Progenitor cell of endocrine pancreas (in vitro differentiated cells): ENCODE measurements at regions not wholly inside any gene's neighbourhood (a gene's known extent, or its start where the extent isn't known, plus 50 kb on each side); places are given as distances from the start of the nearest gene placed in this dataset.
A peak's percentile ranks its signal among the peaks of the same experiment; 100 is the strongest.

Source experiments
- DNase-seq: peaks from one replicate; pipeline ENCODE4 v3.0.0; 2021; ENCODE audit warnings: low spot score; ENCODE audit not compliant: unreplicated experiment
- H3K27ac Mint-ChIP-seq: 2 replicates; pipeline ENCODE4 v1.8.0; 2021; ENCODE audit warnings: mild to moderate bottlenecking, moderate library complexity, mixed read lengths
- H3K27me3 Mint-ChIP-seq: 2 replicates; pipeline ENCODE4 v1.8.0; 2021; ENCODE audit warnings: mixed read lengths
- H3K36me3 Mint-ChIP-seq: 2 replicates; pipeline ENCODE4 v1.8.0; 2022; ENCODE audit warnings: mixed read lengths; ENCODE audit not compliant: insufficient read depth
- H3K4me1 Mint-ChIP-seq: 2 replicates; pipeline ENCODE4 v1.8.0; 2021; ENCODE audit warnings: low read depth, mixed read lengths
- H3K4me3 Mint-ChIP-seq: 2 replicates; pipeline ENCODE4 v1.8.0; 2021; ENCODE audit warnings: low read depth, mild to moderate bottlenecking, moderate library complexity, mixed read lengths
- H3K9me3 Mint-ChIP-seq: 2 replicates; pipeline ENCODE4 v1.8.0; 2021; ENCODE audit warnings: low read depth, mixed read lengths
- TF ChIP-seq, protein P1 (sequence below): fragments of 200-600 bp; sonication (generic); IDR thresholded peaks from one replicate; pipeline ENCODE4 v1.5.0; 2021; ENCODE audit warnings: antibody characterized with exemption, mild to moderate bottlenecking; ENCODE audit not compliant: unreplicated experiment

GRCh38 chr5:28725001-28725400 is 1686.6 kb upstream of the CDH9 start:
- Mint-ChIP-seq H3K4me1 (peaks cover 2% of the 10 kb centered on the region), H3K27me3 (no peaks in the 10 kb centered on the region), H3K36me3 (no peaks in the 10 kb centered on the region), H3K9me3 (peaks cover under 1% of the 10 kb centered on the region), H3K27ac (no peak overlapping the region), H3K4me3 (no peak overlapping the region)
- no peak for DNase-seq
- TF ChIP-seq, protein P1, sequence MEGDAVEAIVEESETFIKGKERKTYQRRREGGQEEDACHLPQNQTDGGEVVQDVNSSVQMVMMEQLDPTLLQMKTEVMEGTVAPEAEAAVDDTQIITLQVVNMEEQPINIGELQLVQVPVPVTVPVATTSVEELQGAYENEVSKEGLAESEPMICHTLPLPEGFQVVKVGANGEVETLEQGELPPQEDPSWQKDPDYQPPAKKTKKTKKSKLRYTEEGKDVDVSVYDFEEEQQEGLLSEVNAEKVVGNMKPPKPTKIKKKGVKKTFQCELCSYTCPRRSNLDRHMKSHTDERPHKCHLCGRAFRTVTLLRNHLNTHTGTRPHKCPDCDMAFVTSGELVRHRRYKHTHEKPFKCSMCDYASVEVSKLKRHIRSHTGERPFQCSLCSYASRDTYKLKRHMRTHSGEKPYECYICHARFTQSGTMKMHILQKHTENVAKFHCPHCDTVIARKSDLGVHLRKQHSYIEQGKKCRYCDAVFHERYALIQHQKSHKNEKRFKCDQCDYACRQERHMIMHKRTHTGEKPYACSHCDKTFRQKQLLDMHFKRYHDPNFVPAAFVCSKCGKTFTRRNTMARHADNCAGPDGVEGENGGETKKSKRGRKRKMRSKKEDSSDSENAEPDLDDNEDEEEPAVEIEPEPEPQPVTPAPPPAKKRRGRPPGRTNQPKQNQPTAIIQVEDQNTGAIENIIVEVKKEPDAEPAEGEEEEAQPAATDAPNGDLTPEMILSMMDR, result no peak

GRCh38 chr5:28714907-28715698 is 1676.7 kb upstream of the CDH9 start:
- Mint-ChIP-seq H3K27me3 (no peaks in the 10 kb centered on the region), H3K4me3 (no peak overlapping the region), H3K36me3 (no peaks in the 10 kb centered on the region), H3K9me3 (no peaks in the 10 kb centered on the region), H3K4me1 (no peaks in the 10 kb centered on the region), H3K27ac (no peak overlapping the region)
- TF ChIP-seq, protein P1, result no peak
- DNase-seq, result no peak

DNA sequence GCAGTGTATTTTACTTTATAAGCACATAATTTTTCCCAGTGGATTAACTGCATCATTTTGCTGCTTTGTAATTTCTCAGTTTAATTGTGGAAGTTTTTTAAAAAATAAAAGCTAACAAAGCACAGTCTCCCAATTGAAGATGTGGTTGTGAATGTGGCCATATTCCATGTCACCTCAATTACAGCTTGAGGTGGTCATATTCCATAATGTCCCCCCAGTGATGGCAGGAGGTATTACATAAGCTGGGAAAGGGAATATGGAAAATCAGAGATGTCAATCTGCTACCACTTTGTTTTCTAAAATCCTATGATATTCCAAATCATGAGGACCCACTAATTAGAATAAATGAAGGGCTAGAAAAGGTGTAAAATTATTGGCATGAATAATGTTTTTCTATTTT is 1672.0 kb upstream of the CDH9 start:
- Mint-ChIP-seq H3K4me3 (no peak overlapping the region), H3K4me1 (peaks cover 4% of the 10 kb centered on the region), H3K27ac (no peak overlapping the region), H3K36me3 (no peaks in the 10 kb centered on the region), H3K27me3 (no peaks in the 10 kb centered on the region), H3K9me3 (peaks cover 2% of the 10 kb centered on the region)
- DNase-seq, result no peak
- TF ChIP-seq, protein P1, result peak; percentile 39

DNA sequence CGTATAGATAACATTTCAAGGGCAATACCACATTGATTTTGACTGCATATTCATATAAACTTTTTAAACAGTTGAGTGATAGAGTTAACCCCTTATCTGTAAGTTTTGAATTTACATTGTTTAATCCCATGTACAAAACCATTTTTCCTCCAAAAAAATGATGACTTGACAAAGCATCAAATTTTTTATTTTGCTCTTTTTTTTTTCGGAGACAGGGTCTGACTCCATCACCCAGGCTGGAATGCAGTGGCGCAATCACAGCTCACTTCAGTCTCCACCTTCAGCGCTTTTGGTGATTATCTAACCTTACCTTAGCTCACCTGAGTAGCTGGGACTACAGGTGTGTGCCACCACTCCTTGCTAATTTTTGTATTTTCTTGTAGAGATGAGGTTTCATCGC is 1670.1 kb upstream of the CDH9 start:
- TF ChIP-seq, protein P1, result no peak
- DNase-seq, result no peak
- Mint-ChIP-seq H3K27ac (no peak overlapping the region), H3K9me3 (peaks cover 2% of the 10 kb centered on the region), H3K4me3 (no peak overlapping the region), H3K36me3 (no peaks in the 10 kb centered on the region), H3K4me1 (peaks cover 7% of the 10 kb centered on the region), H3K27me3 (no peaks in the 10 kb centered on the region)

- no peak for DNase-seq
- Mint-ChIP-seq H3K27ac (no peak overlapping the region), H3K9me3 (peaks cover 2% of the 10 kb centered on the region), H3K27me3 (no peaks in the 10 kb centered on the region), H3K4me1 (peaks cover 7% of the 10 kb centered on the region), H3K4me3 (no peak overlapping the region), H3K36me3 (no peaks in the 10 kb centered on the region)
- TF ChIP-seq, protein P1, result no peak
Observed at GRCh38 chr5:28707706-28708105, 1669.3 kb upstream of the CDH9 start.
